HepG2 (cell line): ENCODE measurements at regions not wholly inside any gene's neighbourhood (a gene's known extent, or its start where the extent isn't known, plus 50 kb on each side); places are given as distances from the start of the nearest gene placed in this dataset.

ENCODE experiments used
- KIAA2018 ChIP-seq: sonication (generic); formaldehyde crosslinking; IDR thresholded peaks from 2 replicates; pipeline ENCODE4 v1.5.0; 2020; ENCODE audit warnings: mild to moderate bottlenecking, missing genetic modification reagents, borderline replicate concordance
- LCORL ChIP-seq, 2 experiments: fragments of 450-650 bp in 1 of 2; sonication (generic) in 1 of 2; formaldehyde crosslinking in 1 of 2; IDR thresholded peaks; 2 replicates each; pipeline versions ENCODE4 v1.5.0 to v1.6.1; 2017 to 2020; ENCODE audit warnings: antibody characterized with exemption in 1 of 2, missing genetic modification reagents in 1 of 2
- POLR2G ChIP-seq: fragments of 200-400 bp; formaldehyde crosslinking; IDR thresholded peaks from 2 replicates; pipeline ENCODE4 v1.6.1; 2018; ENCODE audit warnings: mild to moderate bottlenecking, low read depth, low read length, moderate library complexity
- SALL1 ChIP-seq: sonication (generic); formaldehyde crosslinking; IDR thresholded peaks from 2 replicates; pipeline ENCODE4 v1.8.0; 2022; ENCODE audit warnings: mild to moderate bottlenecking, missing genetic modification reagents
- SAP130 ChIP-seq: IDR thresholded peaks from 2 replicates; pipeline ENCODE4 v1.6.1; 2016; ENCODE audit warnings: low read depth
- TBX3 ChIP-seq: fragments of 450-650 bp; IDR thresholded peaks from 2 replicates; pipeline ENCODE4 v1.6.1; 2017; ENCODE audit warnings: antibody characterized with exemption, mild to moderate bottlenecking, inconsistent platforms, borderline replicate concordance
- TCF7L2 ChIP-seq: IDR thresholded peaks from 2 replicates; pipeline ENCODE4 v1.6.1; 2011; ENCODE audit warnings: mild to moderate bottlenecking, low read depth, low read length, moderate library complexity
- TSC22D2 ChIP-seq: sonication (generic); formaldehyde crosslinking; IDR thresholded peaks from 2 replicates; pipeline ENCODE4 v1.5.1; 2020; ENCODE audit warnings: missing genetic modification reagents, mild to moderate bottlenecking, borderline replicate concordance
- ZNF629 ChIP-seq: sonication (generic); formaldehyde crosslinking; conservative IDR thresholded peaks from 2 replicates; pipeline ENCODE4 v1.5.0; 2020; ENCODE audit warnings: missing genetic modification reagents
- ZNF687 ChIP-seq: sonication (generic); formaldehyde crosslinking; IDR thresholded peaks from 2 replicates; pipeline ENCODE4 v1.5.1; 2020; ENCODE audit warnings: mild to moderate bottlenecking, missing genetic modification reagents, moderate library complexity
- ZNF709 ChIP-seq: sonication (generic); formaldehyde crosslinking; IDR thresholded peaks from 2 replicates; pipeline ENCODE4 v1.5.0; 2020; ENCODE audit warnings: mild to moderate bottlenecking, missing genetic modification reagents
- ZNF724P ChIP-seq: sonication (generic); formaldehyde crosslinking; IDR thresholded peaks from 2 replicates; pipeline ENCODE4 v1.8.0; 2022; ENCODE audit warnings: missing genetic modification reagents, borderline replicate concordance
- TF ChIP-seq, protein P1 (sequence below): sonication (generic); formaldehyde crosslinking; IDR thresholded peaks from 2 replicates; pipeline ENCODE4 v1.8.1; 2023; ENCODE audit warnings: mild to moderate bottlenecking, missing genetic modification reagents
- TF ChIP-seq, protein P2 (sequence below): sonication (generic); formaldehyde crosslinking; IDR thresholded peaks from 2 replicates; pipeline ENCODE4 v1.8.1; 2023; ENCODE audit warnings: missing genetic modification reagents, inconsistent platforms, borderline replicate concordance

GRCh38 chr7:65239707-65240352 is 133.8 kb upstream of the ZNF92 start (continued):
- peak; percentile 60 for TF ChIP-seq SALL1 (CRISPR knock-in tag)
- no peak for TF ChIP-seq POLR2G
- no peak for TF ChIP-seq KIAA2018 (CRISPR knock-in tag)
- no peak for TF ChIP-seq TSC22D2
- no peak for TF ChIP-seq LCORL (IDR thresholded peaks at IDR 0.05)
- TF ChIP-seq LCORL (CRISPR knock-in tag; IDR thresholded peaks at IDR 0.05) = peak; percentile 39; the same call in 1 of the 2 replicates
- TF ChIP-seq, protein P1, sequence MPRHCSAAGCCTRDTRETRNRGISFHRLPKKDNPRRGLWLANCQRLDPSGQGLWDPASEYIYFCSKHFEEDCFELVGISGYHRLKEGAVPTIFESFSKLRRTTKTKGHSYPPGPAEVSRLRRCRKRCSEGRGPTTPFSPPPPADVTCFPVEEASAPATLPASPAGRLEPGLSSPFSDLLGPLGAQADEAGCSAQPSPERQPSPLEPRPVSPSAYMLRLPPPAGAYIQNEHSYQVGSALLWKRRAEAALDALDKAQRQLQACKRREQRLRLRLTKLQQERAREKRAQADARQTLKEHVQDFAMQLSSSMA = no peak
- peak; percentile 82 for TF ChIP-seq ZNF687 (CRISPR knock-in tag)
- TF ChIP-seq, protein P2, sequence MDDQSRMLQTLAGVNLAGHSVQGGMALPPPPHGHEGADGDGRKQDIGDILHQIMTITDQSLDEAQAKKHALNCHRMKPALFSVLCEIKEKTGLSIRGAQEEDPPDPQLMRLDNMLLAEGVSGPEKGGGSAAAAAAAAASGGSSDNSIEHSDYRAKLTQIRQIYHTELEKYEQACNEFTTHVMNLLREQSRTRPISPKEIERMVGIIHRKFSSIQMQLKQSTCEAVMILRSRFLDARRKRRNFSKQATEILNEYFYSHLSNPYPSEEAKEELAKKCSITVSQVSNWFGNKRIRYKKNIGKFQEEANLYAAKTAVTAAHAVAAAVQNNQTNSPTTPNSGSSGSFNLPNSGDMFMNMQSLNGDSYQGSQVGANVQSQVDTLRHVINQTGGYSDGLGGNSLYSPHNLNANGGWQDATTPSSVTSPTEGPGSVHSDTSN (CRISPR knock-in tag) = no peak
- TF ChIP-seq ZNF724P (CRISPR knock-in tag) = 0 out of 2 replicates have a peak, but pooled peaks have one; percentile 29
- no peak for TF ChIP-seq TCF7L2
- peak; percentile 40 for TF ChIP-seq SAP130 (CRISPR knock-in tag)
- TF ChIP-seq TBX3 = no peak
- no peak for TF ChIP-seq ZNF629 (CRISPR knock-in tag)
- TF ChIP-seq ZNF709 (CRISPR knock-in tag) = no peak; the same call in 1 of the 2 replicates
